CD14-positive monocyte (primary cell): ENCODE measurements at regions not wholly inside any gene's neighbourhood (a gene's known extent, or its start where the extent isn't known, plus 50 kb on each side); places are given as distances from the start of the nearest gene placed in this dataset.

Experiments
- DNase-seq, 3 donors: peaks; one replicate each; pipeline ENCODE4 v3.0.0-alpha.2; 2011 to 2022
- H2AFZ ChIP-seq: 2 replicates; pipeline ENCODE4 v1.6.0; 2012; ENCODE audit warnings: mild to moderate bottlenecking, low read depth, low read length, inconsistent platforms; ENCODE audit not compliant: insufficient read depth, poor library complexity, severe bottlenecking
- H3K27ac ChIP-seq, 2 donors: 1 replicate in 1 of 2; 2 replicates in 1 of 2; pipeline ENCODE4 v1.5.1; 2012 to 2013; ENCODE audit warnings: low read length in 2 of 2, control low read depth in 1 of 2, inconsistent platforms in 1 of 2, low read depth in 1 of 2, mild to moderate bottlenecking in 1 of 2
- H3K27me3 ChIP-seq, 2 donors: one replicate each; pipeline versions ENCODE4 v1.6.0 to v1.6.1; 2011 to 2013; ENCODE audit warnings: low read length in 2 of 2; ENCODE audit not compliant: control insufficient read depth in 2 of 2, insufficient read depth in 2 of 2
- H3K36me3 ChIP-seq, 2 donors: replicated peaks in 1 of 2; 1 replicate in 1 of 2; 2 replicates in 1 of 2; pipeline versions ENCODE4 v1.5.1 to v1.6.1; 2012 to 2013; ENCODE audit warnings: low read length in 2 of 2, control low read depth in 1 of 2, inconsistent platforms in 1 of 2, mild to moderate bottlenecking in 1 of 2; ENCODE audit not compliant: insufficient read depth in 2 of 2, control insufficient read depth in 1 of 2
- H3K4me1 ChIP-seq, 2 donors: 1 replicate in 1 of 2; 2 replicates in 1 of 2; pipeline versions ENCODE4 v1.5.1 to v1.6.1; 2012 to 2013; ENCODE audit warnings: low read length in 2 of 2, control low read depth in 1 of 2, inconsistent platforms in 1 of 2, mild to moderate bottlenecking in 1 of 2, moderate library complexity in 1 of 2; ENCODE audit not compliant: insufficient read depth in 2 of 2, control insufficient read depth in 1 of 2
- H3K4me2 ChIP-seq: replicated peaks from 2 replicates; pipeline ENCODE3; 2012; ENCODE audit warnings: low read length, moderate library complexity, mild to moderate bottlenecking; ENCODE audit not compliant: poor library complexity, severe bottlenecking; ENCODE audit errors: extremely low read depth
- H3K4me3 ChIP-seq, 3 experiments: fragments of 200-600 bp in 1 of 3; sonication (generic) in 1 of 3; replicated peaks in 1 of 3; 1 replicate in 2 of 3; 2 replicates in 1 of 3; pipeline ENCODE4 v1.5.1; 2011 to 2013; ENCODE audit warnings: low read length in 3 of 3, mild to moderate bottlenecking in 3 of 3, control low read depth in 2 of 3, low read depth in 2 of 3, inconsistent platforms in 1 of 3, moderate library complexity in 1 of 3
- H3K79me2 ChIP-seq: 2 replicates; pipeline ENCODE4 v1.6.0; 2012; ENCODE audit warnings: mild to moderate bottlenecking, control low read depth, inconsistent platforms, low read length, moderate library complexity; ENCODE audit not compliant: insufficient read depth
- H3K9ac ChIP-seq: 2 replicates; pipeline ENCODE4 v1.6.0; 2017; ENCODE audit warnings: low read length, mild to moderate bottlenecking; ENCODE audit not compliant: insufficient read depth, poor library complexity, severe bottlenecking
- H3K9me3 ChIP-seq, 2 donors: replicated peaks in 1 of 2; 1 replicate in 1 of 2; 2 replicates in 1 of 2; pipeline versions ENCODE4 v1.5.1 to v1.6.1; 2012 to 2013; ENCODE audit warnings: low read length in 2 of 2, control low read depth in 1 of 2; ENCODE audit not compliant: control insufficient read depth in 1 of 2, insufficient read depth in 1 of 2
- H4K20me1 ChIP-seq: 2 replicates; pipeline ENCODE4 v1.6.0; 2012; ENCODE audit warnings: mild to moderate bottlenecking, low read length, control low read depth, moderate library complexity; ENCODE audit not compliant: insufficient read depth
- H3K27ac Mint-ChIP-seq, 7 donors: one replicate each; pipeline ENCODE4 v1.8.0; 2020; ENCODE audit warnings: mild to moderate bottlenecking in 7 of 7, mixed read lengths in 7 of 7, moderate library complexity in 6 of 7, inconsistent platforms in 2 of 7
- H3K27me3 Mint-ChIP-seq, 3 donors: one replicate each; pipeline ENCODE4 v1.8.0; 2021 to 2022; ENCODE audit warnings: low read depth in 3 of 3, mild to moderate bottlenecking in 3 of 3, mixed read lengths in 3 of 3, moderate library complexity in 3 of 3, inconsistent platforms in 1 of 3
- H3K36me3 Mint-ChIP-seq, 2 donors: one replicate each; pipeline ENCODE4 v1.8.0; 2020; ENCODE audit warnings: mixed read lengths in 2 of 2, inconsistent platforms in 1 of 2, mild to moderate bottlenecking in 1 of 2
- H3K4me1 Mint-ChIP-seq: one replicate; pipeline ENCODE4 v1.8.0; 2020; ENCODE audit warnings: mild to moderate bottlenecking, mixed read lengths
- H3K4me3 Mint-ChIP-seq, 2 donors: one replicate each; pipeline ENCODE4 v1.8.0; 2020; ENCODE audit warnings: mild to moderate bottlenecking in 2 of 2, mixed read lengths in 2 of 2, moderate library complexity in 1 of 2
- H3K9me3 Mint-ChIP-seq, 7 donors: one replicate each; pipeline ENCODE4 v1.8.0; 2020 to 2022; ENCODE audit warnings: mixed read lengths in 7 of 7, mild to moderate bottlenecking in 6 of 7, moderate library complexity in 6 of 7, inconsistent platforms in 2 of 7
- CTCF ChIP-seq: fragments of 200-600 bp; IDR thresholded peaks from one replicate; pipeline ENCODE4 v1.8.0; 2022; ENCODE audit warnings: antibody characterized with exemption, mild to moderate bottlenecking
- WGBS: methylation state at CpG from one replicate; pipeline ENCODE4 v1.1.5; 2013; ENCODE audit warnings: missing lambda C conversion rate; ENCODE audit not compliant: insufficient coverage; 5-methylcytosine and 5-hydroxymethylcytosine counted together
- intact Hi-C, 2 donors: fragments of 100-400 bp; cut with micrococcal nuclease; formaldehyde crosslinking; loops; one replicate each; pipeline versions ENCODE4 v1.15.0 to v1.15.1; 2023

DNA sequence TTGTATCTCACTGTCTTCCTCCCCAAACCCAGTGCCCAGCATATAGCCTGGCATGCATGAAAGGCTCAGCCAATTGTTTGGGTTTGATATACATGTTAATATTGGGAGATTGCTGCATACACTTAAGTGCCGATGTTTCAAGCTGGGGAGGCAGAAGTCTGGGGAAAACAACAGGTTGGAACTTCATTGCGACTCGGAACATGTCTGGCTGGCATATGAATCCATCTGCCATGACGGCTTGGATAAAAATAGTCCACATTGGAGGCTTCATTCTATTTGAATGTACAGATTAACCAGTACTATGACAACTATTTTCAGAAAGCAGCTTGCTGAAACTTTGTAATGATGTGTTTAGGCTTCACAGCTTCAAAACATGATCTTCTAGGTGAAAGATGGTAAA is 261.0 kb downstream of the CDH26 start:
- H3K27ac Mint-ChIP-seq = no peak overlapping the region
- H3K4me3 ChIP-seq = no peak overlapping the region
- H3K27me3 ChIP-seq = no peaks in the 10 kb centered on the region
- H3K27ac ChIP-seq = no peak overlapping the region
- no peaks in the 10 kb centered on the region for H4K20me1 ChIP-seq
- WGBS = 100% methylated on average over 2 of the region's 4 CpGs
- H3K9me3 Mint-ChIP-seq = peaks cover 0 to 3% (median 0%) of the 10 kb centered on the region in 7 donors
- no peaks in the 10 kb centered on the region for H3K9me3 ChIP-seq
- no peaks in the 10 kb centered on the region for H3K79me2 ChIP-seq
- intact Hi-C loops = loop anchor here (10.0 kb wide), 1 partner anchor 1046 kb away; no protein-coding TSS in a partner anchor
- H3K4me2 ChIP-seq = no peak overlapping the region
- H3K27me3 Mint-ChIP-seq = peaks cover 0 to under 1% (median 0%) of the 10 kb centered on the region in 3 donors
- DNase-seq = no peak
- H3K4me1 ChIP-seq = no peaks in the 10 kb centered on the region
- no peak overlapping the region for H3K9ac ChIP-seq
- H3K36me3 Mint-ChIP-seq = peaks cover 14 to 17% of the 10 kb centered on the region in 2 donors
- TF ChIP-seq CTCF = no peak
- H2AFZ ChIP-seq = no peak overlapping the region
- H3K36me3 ChIP-seq = peaks cover 0 to 10% of the 10 kb centered on the region in 2 donors
- peaks cover 13% of the 10 kb centered on the region for H3K4me1 Mint-ChIP-seq
- no peak overlapping the region for H3K4me3 Mint-ChIP-seq

DNA sequence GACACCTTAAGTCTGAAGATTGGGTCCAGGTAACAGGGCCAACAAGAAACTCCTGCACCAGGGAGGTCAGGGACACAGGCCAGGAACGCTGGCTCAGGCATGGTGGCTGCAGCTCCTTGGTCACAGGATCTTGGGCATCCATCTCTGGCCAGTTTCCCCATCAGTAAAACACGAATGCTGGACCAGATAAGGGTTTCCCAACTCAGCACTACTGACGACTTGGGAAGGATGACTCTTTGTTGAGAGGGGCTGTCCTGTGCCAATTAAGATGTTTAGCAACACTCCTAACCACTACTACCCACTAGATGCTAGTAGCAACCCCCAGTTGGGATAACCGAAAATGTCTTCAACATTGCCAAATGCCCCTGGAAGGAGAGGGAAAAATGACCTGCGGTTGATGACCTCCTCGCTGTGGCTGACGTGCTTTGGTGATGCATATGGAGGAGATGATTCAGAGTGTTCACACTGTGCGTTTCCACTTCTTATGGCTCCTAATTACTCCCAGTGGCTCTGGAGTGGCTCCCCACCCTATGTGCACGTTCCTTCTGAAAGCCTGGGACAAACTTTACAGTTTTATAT is 261.9 kb downstream of the CDH26 start:
- Mint-ChIP-seq H3K9me3 (peaks cover 0 to 5% (median 0%) of the 10 kb centered on the region in 7 donors), H3K36me3 (peaks cover 12 to 23% of the 10 kb centered on the region in 2 donors), H3K27me3 (no peaks in the 10 kb centered on the region), H3K4me1 (peaks cover 13% of the 10 kb centered on the region), H3K4me3 (no peak overlapping the region), H3K27ac (no peak overlapping the region)
- H3K4me2 ChIP-seq = no peak overlapping the region
- H3K9me3 ChIP-seq = no peaks in the 10 kb centered on the region
- H3K4me1 ChIP-seq = no peaks in the 10 kb centered on the region
- DNase-seq = no peak
- no peak for TF ChIP-seq CTCF
- no peak overlapping the region for H3K4me3 ChIP-seq
- H3K9ac ChIP-seq = no peak overlapping the region
- H3K79me2 ChIP-seq = no peaks in the 10 kb centered on the region
- H3K27ac ChIP-seq = no peak overlapping the region
- WGBS = 93% methylated on average over 3 of the region's 9 CpGs
- no peaks in the 10 kb centered on the region for H3K27me3 ChIP-seq
- H2AFZ ChIP-seq = no peak overlapping the region
- peaks cover 0 to 10% of the 10 kb centered on the region in 2 donors for H3K36me3 ChIP-seq
- H4K20me1 ChIP-seq = no peaks in the 10 kb centered on the region
- intact Hi-C loops = loop anchor here (10.0 kb wide), 2 partner anchors 165 to 1045 kb away; no protein-coding TSS in a partner anchor
